ENCODE measurements at regions not wholly inside any gene's neighbourhood (a gene's known extent, or its start where the extent isn't known, plus 50 kb on each side); places are given as distances from the start of the nearest gene placed in this dataset.

- no peak for TF ChIP-seq ZNF274 (IDR thresholded peaks at IDR 0.05; ENCODE audit: low read depth, low read length)
- no peak for TF ChIP-seq YY1 (IDR thresholded peaks at IDR 0.05; ENCODE audit: insufficient read depth, insufficient read length)
- TF ChIP-seq SUZ12 (IDR thresholded peaks at IDR 0.05; ENCODE audit: extremely low read depth, insufficient read depth, insufficient read length) = no peak
Measured at GRCh38 chr2:189249171-189249570, 69.6 kb upstream of the COL5A2 start.
